Daoy (cell line): ENCODE measurements at regions not wholly inside any gene's neighbourhood (a gene's known extent, or its start where the extent isn't known, plus 50 kb on each side); places are given as distances from the start of the nearest gene placed in this dataset.
"Not testable (repeated sequence)": the region's sequence is repeated elsewhere in the genome, so short reads cannot be mapped to it uniquely, and the experiment has no call there.

ENCODE experiments used
- DNase-seq: peaks from one replicate; pipeline ENCODE4 v3.0.0-alpha.2; 2015; ENCODE audit warnings: low read depth

DNA sequence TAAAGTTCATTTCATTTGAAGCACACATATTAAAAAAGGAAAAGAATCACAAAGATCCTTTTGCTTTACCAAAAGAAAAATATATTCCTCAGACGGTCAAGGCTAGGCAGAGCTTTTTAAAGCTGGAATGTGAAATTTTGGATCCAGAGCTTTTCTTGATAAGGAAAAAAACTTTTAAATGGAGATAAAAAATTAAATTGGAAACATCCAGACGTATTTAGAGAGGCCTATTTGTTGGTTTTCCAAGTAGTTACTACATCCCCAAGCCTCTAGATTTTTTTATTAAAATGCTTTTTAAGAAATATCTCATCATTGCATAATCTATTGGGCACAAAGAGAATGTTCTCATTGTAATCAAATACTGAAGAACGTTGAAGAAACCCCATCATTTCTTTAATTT is 385.7 kb upstream of the CITED2 start:
- no peak for DNase-seq

DNA sequence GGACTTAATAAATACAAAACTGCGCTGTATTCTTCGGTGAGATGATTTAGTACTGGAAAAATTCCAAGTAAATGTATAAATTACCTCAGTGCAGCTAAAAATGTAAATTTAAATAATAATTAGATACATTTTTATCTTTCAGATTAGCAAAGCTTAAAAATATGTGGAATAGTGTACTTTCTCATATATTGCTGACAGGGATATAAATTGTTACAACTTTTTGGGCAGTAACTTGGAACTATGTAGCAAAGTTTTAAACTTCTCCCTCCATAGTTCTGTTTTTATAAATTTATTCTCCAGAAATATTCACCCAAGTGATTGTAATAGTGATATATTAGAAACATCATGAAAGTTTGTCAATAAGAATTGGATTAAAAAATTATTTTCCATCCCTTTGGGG is 384.6 kb upstream of the CITED2 start:
- no peak for DNase-seq

DNA sequence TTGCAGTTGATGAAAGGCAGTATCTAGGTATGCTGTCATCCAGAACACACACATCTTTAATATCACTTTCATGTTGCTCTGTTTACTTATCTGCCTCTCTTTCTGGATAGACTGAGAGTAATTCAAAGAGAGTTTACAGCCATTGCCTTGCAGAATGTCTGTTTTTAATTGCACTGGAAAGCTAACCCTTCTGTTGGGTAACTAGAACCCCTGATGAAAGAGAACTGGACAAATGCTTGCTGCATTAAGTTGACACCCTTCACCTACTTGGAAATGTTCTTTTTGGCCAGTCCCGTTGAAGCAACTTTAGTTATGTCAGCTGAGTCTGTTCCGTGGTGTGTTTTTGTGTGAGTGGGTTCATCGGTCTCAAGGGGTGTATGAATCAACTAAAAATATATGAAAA is 383.8 kb upstream of the CITED2 start:
- no peak for DNase-seq

DNA sequence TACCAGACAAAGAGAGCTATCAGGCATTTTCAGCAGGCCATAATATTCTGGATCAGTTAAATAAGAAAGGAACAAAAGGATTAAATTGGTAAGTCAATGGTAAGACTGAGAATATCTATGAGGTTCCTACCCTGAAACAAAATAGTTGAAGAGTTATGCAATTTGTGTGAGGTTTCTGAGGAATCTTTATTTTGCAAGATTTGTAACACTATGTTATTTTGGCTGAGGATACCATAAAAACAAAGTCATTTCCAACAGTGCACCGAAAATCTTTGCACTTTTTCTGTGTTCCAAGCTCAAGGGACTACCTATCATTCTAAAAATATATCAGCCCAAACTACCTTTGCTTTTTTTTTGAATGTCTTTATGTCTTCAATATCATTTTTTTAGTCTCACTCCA is 383.3 kb upstream of the CITED2 start:
- no peak for DNase-seq

DNA sequence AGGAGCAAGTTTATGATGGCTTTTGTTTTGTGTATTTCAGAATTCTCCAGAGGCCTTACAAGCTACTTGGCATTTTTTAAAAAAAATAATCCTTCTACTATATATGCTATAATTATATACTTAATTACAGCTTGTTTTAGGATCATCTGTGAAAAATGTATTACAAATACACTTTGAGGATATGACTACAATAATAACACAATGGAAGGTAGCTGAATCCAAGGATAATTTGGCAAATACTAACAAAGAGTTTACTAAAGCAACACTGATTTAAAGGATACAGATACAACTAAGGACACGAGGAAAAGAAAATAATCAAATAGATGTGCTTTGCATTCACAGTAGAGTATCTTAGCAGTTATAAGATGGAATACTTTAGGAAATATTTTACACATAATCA is 381.9 kb upstream of the CITED2 start:
- DNase-seq, result no peak

DNA sequence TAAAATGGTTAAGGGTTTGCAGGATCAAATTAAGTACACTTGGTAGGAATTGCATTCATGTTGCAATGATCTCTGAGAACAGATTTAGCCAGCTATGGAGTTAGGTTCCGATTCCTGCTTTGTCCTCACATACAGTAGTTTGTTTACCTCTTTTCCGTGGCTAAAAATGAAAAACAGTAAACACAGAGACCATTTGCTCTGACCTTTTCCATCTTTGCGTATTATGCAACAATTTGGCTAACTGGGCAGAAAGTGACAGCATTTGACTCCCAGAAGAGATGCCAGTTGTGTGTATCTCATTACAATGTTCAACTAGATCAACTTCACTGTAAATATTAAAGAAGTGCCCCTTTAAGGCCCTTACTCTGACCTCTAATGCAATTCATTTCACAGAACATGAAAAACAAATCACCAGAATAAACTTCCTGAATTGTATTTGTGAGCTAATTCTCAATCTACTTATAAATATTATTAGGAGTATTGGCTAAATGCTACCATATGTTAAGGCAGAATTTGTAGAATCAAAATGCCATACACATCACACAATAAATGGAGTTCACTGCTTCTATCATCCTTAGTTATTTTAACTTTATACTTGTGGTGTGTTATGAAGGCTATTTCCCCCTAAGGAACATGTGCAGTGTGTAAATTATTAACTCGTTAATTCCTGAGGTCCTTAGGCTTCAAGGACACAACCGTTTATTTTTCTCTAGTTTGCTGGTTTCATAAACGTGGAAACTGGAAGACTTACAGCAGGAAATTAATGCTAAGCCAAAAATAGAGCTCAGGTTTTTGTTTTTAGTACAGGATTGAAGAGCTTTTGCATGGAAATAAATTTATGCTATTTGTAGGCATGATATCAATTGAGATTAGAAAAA is 380.7 kb upstream of the CITED2 start:
- DNase-seq, result no peak

DNA sequence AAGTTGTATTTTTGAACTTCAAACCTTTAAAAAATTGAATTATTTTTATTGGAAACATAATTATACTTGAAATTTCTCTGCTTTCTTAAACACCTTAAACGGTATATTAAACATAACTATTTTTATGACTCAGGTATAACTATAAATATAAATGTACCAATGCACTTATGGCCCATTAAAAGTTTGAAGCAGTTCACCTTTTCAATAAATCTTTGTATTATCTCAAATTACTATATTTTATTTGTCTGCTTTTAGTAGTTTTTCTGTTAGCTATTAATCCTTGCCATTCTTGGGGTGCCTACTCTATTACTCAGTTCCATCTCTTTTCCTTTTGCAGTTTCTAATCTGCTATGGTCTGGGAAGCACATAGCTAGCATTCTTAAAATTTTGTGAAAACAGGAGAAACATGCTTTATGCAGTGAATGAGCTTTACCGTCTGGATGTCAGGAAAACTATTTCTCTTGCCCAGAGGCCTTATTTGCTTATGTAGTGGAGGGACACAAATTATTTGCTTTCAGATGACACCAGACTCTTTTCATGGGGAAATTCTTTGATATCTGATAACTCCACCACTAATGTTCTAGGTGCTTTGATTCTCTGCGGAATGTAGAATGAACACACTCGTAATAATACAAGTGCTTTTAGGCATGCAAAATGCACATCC is 378.9 kb upstream of the CITED2 start:
- no peak for DNase-seq

DNA sequence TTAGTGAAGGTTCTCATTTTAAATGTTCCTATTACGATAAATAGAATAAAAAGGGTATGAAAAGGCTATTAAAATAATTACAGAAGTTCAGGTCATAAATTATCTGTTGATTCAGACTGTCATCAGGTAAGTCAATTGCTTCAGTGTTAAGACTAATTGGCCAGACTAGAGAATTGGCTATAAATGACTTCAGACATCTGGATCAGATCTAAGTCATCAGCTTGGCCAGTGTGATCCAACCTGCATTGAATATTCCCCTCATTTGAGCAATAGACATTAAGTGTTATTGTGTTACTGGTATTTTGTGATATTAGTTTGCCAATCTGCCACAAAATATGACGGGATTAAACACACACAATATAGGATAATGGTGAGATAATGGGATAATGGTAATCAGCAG is 377.6 kb upstream of the CITED2 start:
- DNase-seq, result no peak

DNA sequence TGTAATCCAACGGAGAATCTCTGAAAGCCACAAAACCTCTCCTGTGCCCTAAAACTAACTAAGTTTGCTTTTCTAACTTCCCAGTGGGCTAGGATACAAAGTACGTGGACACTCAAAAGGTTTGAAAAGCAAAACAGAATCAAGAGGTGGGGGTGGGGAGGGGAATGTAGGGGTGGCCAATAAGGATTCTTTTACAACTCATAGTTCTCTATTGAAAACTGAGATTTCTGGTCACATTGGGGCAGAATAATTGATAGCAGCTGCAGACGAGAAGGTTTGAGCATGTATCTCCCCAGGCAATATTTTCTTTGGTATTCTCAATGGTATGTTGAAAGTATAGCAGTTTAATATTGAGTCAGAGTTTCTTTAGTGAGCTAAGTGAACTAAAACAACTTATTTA is 376.7 kb upstream of the CITED2 start:
- no peak for DNase-seq

DNA sequence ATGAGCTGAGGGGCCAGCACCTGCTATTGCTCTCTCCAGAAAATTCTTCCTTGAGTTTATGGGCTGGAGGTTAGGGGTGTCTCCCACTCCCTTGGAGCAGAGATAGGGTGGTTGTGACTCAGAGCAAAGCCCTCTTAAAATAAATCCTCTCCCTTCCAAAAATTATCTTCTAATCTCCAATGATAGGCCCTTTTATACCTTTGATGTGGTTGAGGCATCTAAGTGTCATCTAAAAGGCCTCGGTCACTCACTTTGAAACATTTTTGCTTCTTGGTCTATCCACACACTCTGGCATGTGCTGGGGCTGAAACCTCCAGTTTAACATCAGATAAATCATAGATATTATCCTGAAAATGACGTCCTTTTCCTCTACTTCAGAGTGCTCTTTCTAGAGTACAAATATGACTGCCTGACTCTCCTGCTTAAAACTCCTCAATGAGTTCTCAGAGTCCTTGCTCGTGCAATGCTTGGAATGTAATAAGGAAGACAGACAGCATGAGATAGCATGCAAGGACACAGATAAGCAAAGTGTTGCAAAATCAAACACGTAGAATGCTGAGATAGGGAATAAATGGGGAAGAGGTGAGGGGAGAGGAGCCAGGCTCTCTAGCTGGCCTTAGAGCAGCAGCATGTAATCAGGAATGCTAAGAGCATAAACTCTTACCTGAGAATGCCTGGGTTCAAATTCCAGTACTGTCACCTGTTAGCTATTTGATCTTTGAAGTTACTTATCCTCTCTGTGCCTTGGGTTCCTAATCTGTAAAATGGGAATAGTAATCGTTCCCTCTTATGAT is 374.1 kb upstream of the CITED2 start:
- DNase-seq, result no peak

DNA sequence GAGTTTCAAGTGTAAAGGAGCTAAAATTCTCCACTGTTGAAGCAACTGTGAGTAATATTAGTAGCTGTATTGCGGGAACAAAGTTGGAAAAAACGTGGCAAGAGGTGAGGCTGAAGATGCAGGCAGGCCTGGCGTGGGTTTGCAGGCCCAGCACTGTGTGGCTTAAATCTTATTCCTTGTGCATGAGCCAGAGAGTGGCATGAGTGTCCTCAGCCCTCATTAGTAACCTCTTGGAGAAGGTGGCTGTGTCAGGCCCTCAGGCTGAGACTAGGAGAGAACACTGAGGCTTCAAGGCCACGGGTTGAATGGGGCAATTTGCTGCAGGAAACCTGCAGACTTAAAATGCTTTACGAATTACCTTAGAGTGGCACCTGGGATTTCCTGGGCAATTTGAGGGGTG is 372.7 kb upstream of the CITED2 start:
- DNase-seq, result no peak

DNA sequence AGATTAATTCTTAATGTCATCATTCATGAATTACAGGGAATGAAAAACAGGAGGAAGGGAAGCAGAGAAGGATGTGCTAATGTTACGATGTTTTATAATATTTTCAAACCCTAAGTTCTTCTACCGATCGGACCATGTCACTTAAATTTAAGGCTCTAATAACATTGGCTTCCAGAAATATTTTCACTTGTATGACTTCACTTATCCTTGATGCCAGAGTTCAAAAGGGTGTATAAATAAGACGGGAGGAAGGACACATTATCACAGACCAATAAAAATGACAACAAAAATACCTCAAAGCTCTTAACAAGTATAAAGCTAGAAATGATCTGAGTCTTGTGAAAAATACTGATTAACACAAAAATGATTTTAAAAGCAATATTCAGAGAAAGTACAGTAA is 370.4 kb upstream of the CITED2 start:
- no peak for DNase-seq

DNA sequence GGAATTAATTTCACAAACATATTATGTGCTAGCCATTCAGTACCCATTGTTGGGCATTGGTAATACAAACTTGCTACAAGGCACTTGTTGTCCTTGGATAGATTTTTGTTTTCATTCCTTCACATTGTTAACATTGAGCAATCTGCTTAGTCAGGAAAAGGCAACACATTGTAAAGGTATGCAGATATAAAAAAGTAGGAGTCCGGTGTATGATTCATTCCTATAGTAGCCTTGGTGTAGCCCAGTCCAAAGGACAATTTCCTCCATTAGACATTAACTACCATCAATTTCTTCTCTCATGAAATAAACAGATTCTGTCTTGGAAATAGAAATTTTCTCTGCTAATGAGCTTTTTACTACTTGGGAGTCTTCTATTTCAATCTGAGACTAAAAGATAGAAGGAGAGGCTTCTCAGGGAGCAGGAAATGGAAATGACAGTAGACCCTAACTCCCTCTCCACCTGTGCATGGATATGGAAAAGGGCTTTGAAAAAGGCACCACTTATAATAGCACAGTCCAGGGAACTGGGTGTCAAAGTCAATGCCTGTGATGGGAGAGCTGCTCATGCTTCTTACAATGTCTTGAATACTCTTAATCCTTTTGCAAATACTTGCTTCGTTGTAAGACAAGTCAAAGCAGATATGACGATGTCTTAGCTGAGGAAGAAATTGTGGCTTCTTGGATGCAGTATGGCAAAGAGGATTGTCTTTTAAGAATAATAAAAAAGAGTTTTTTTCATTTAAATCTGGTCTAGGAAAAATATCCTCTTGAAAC is 369.4 kb upstream of the CITED2 start:
- peak; percentile 70 for DNase-seq

DNA sequence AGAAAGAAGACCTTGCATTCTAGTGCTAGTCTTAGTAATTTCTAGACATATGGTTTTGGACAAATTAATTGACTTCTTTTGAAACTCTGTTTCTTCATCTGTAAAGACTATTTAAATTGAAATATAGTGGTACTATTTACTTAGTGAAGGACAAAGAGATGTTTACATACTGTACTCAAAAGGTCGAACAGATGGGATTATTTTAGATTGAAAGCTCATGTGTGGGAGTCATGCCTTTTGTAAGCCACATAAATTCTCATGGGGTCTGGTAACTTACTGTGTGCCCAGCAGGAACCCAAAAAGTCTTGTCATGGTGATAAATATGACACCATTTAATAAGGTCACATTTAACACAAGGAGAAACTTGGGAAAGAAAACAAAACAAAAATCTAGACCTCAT is 368.2 kb upstream of the CITED2 start:
- DNase-seq, result no peak

DNA sequence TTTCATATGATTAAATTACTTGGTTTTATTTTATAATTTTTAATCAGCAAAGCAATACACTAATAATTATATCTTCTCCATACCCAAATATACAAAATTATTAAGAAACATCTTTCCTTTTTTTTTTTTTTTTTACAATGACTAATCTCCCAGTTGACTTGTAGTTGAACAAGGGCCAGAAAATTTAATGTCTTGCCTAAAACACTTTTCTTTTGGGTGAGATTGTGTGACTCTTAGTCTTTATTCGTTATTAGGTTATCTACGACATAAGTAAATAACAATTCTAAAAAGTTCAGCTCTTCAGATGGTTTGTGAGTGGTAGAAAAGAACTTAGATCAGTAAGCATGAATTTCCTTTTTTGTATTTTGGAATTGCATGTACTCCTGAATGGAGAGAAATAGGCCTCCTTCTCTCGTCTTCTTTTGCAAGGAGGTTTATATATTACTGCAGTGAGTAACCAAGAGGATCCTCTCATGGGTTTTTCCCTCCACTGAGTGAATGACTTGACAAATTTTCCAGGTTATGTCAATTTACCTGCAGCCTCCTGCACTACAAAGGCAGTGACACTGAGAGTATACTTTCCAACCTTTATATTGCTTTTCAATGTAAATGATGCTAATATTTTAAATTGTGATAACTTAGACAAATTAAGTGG is 364.5 kb upstream of the CITED2 start:
- no peak for DNase-seq

DNA sequence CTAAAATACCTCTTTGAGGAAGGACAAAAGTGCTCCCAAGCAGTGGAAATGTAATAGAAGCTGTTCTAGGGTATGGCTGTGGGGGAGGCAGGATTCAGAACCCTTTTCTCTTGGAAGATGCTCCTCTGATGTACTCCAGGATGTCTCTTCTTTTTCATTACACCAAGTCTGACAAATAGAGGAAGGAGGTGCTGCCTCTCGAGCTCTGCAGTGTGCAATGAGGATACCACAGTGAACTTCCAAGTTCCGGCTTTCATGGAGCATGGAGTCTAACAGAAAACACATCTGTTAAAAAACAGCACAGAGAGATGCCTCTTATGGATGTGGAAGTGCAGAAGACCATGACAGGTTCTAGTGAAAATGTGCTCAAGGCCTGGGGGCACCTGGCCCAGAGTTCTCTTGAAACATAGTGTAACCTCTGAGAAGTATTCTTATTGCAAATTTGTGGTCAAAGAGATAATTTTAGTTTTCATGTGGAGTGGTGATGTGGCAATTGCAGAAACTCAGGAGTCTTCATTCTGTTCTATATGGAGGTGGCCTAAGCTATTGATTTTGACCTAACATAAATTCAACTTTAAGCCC is 362.0 kb upstream of the CITED2 start:
- DNase-seq, result no peak

DNA sequence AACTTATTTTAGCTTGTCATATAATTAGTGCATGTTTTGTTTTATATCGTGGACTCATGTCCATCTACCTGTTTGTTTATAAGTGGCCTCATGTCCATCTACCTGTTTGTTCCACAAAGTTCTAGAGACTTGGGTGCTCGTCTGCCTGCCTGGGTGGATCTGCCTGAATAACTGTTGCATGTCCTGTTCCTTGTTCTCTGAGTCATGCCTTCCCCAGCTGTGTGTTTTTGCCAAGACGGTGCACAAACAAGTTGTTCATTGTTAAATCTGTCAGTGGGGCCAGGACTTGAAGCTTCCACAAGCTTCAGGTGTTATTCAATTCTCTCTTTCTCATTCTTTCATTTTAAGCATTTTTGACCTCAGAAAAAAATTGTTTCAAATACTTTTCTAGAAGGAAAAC is 358.0 kb upstream of the CITED2 start:
- DNase-seq, result peak; percentile 41

DNA sequence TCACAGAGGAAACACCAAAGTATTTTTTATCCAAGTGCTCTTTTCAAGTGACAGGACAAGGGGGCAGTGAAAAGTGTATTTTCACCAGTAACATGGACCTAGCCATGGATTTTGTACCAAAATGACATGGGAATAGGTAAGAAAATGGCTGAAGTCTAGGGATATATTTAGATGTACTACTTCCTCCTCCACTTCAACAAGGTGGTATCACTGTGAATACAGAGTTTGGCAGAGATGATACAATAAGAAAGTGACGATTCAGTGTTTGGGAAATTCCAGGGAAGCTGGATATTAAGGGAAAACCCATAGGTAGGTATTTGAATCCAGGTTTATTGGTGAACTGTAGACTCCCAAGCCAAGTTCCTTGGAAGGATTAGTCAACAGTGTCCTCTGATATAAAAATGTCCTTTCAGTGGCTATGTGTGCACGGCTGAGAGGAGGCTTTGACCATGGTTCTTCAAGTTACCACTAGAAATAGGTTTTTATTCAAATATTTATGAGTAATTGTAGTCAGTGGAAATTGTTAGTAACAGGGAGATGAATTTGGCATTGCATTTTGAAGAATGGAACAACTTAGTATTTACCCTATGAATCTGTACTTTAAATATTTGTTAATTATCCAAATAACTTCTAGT is 356.0 kb upstream of the CITED2 start:
- DNase-seq, result no peak

DNA sequence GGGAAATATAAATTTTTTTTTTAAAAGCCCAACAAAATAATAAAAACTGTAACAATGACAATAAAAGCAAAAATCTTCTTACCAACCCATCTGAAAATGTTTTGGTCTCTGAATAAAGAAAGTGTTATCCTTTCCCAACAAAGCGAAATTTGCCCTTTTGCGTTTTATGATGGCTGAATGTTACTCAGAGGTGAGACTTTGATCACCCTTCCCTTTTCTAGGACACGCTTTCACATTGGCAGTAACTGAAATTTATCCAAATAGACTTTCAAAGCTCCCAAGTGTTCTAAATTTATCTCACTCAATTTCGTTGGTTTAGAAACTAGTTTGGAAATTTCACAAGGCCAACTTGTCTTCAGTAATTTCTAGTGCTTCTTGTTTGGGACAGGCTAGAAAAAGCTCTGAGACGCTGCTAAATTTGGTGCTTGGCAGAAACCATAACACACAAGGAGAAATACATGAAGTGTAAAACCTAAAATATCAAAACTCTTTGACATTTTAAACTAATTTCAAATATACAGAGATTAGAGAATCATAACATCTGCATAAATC is 354.5 kb upstream of the CITED2 start:
- DNase-seq, result no peak

DNA sequence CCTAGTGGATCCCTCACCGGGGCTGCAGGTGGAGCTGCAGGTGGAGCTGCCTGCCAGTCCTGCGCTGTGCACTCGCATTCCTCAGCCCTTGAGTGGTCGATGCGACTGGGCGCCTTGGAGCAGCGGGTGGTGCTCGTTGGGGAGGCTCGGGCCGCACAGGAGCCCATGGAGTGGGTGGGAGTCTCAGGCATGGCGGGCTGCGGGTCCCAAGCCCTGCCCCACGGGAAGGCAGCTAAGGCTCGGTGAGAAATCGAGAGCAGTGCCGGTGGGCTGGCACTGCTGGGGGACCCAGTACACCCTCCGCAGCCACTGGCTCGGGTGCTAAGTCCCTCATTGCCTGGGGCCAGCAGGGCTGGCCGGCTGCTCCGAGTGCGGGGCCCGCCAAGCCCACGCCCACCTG is 351.8 kb upstream of the CITED2 start:
- DNase-seq, result not testable (repeated sequence)
